ENCODE measurements at regions not wholly inside any gene's neighbourhood (a gene's known extent, or its start where the extent isn't known, plus 50 kb on each side); places are given as distances from the start of the nearest gene placed in this dataset.

DNA sequence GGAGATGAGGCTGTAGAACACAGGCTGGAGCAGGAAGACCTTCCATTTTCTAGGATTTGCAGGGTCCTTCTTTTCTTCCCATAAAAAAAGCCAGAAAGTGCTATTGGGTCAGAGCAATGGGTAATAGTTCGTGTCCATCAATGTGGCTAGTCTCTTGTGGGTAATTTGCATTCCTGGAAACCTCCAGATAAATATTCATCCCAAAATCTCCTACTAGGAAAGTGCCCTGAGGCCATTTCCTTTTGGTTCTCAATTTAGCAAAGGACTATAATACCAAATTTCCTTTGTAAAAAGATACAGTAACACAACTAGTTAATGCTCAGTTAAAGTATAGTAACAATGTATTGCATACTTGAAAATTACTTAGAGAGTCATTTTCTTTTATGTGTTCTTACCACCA, 138.1 kb upstream of the TAB2 start:
- POLR2A ChIA-PET = no interaction called here
- Histone ChIP-seq H3K4me1 (replicated peaks in 1 of 2; ENCODE audit: control insufficient read depth in 2 of 2, insufficient read depth in 2 of 2, low read length in 2 of 2) (no peaks in the 10 kb centered on the region), H3K4me3 (no peak overlapping the region), H4K20me1 (replicated peaks; ENCODE audit: control insufficient read depth, insufficient read depth, low read length) (no peaks in the 10 kb centered on the region), H3K9me3 (replicated peaks; ENCODE audit: control insufficient read depth, insufficient read depth, low read depth, low read length) (no peaks in the 10 kb centered on the region), H3K9ac (ENCODE audit: insufficient read depth in 1 of 2, low read depth in 2 of 2, low read length in 2 of 2) (no peak overlapping the region), H3K27ac (ENCODE audit: extremely low read depth, low read depth, low read length) (no peak overlapping the region), H3K27me3 (ENCODE audit: control insufficient read depth in 2 of 2, insufficient read depth in 2 of 2, low read length in 2 of 2) (no peaks in the 10 kb centered on the region), H3K4me2 (ENCODE audit: insufficient read depth, low read length) (no peak overlapping the region), H3K9me1 (ENCODE audit: control insufficient read depth, insufficient read depth, low read length) (no peaks in the 10 kb centered on the region), H2AFZ (ENCODE audit: low read depth, low read length) (no peak overlapping the region), H3K36me3 (ENCODE audit: control insufficient read depth, insufficient read depth, low read length) (no peaks in the 10 kb centered on the region), H3K79me2 (ENCODE audit: control insufficient read depth, insufficient read depth, low read length) (no peaks in the 10 kb centered on the region)
- DNase-seq (ENCODE audit: extremely low read depth in 1 of 4, low spot score in 3 of 4) = no peak
- CTCF ChIA-PET (ENCODE audit: low intra/inter-chr PET ratio) = no interaction called here
- no TSS peak for BruUV-seq (replicated peaks)
- TF ChIP-seq ZFP36 (IDR thresholded peaks at IDR 0.05; ENCODE audit: low read depth, low read length, partially characterized antibody) (no peak), ZNF589 (CRISPR knock-in tag; IDR thresholded peaks at IDR 0.05; ENCODE audit: low read depth) (no peak), ZNF311 (CRISPR knock-in tag; IDR thresholded peaks at IDR 0.05) (no peak), RBM34 (IDR thresholded peaks at IDR 0.05; ENCODE audit: borderline replicate concordance, insufficient read depth, low read length) (no peak), ZZZ3 (IDR thresholded peaks at IDR 0.05) (no peak), ZC3H4 (CRISPR knock-in tag; IDR thresholded peaks at IDR 0.05; ENCODE audit: borderline replicate concordance) (no peak)
- TF ChIP-seq, protein P1, sequence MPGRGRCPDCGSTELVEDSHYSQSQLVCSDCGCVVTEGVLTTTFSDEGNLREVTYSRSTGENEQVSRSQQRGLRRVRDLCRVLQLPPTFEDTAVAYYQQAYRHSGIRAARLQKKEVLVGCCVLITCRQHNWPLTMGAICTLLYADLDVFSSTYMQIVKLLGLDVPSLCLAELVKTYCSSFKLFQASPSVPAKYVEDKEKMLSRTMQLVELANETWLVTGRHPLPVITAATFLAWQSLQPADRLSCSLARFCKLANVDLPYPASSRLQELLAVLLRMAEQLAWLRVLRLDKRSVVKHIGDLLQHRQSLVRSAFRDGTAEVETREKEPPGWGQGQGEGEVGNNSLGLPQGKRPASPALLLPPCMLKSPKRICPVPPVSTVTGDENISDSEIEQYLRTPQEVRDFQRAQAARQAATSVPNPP (IDR thresholded peaks at IDR 0.05; ENCODE audit: borderline replicate concordance, insufficient read depth, insufficient read length) = no peak
- TF ChIP-seq, protein P2, sequence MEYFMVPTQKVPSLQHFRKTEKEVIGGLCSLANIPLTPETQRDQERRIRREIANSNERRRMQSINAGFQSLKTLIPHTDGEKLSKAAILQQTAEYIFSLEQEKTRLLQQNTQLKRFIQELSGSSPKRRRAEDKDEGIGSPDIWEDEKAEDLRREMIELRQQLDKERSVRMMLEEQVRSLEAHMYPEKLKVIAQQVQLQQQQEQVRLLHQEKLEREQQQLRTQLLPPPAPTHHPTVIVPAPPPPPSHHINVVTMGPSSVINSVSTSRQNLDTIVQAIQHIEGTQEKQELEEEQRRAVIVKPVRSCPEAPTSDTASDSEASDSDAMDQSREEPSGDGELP (CRISPR knock-in tag; IDR thresholded peaks at IDR 0.05; ENCODE audit: borderline replicate concordance) = no peak
- TF ChIP-seq, protein P3, sequence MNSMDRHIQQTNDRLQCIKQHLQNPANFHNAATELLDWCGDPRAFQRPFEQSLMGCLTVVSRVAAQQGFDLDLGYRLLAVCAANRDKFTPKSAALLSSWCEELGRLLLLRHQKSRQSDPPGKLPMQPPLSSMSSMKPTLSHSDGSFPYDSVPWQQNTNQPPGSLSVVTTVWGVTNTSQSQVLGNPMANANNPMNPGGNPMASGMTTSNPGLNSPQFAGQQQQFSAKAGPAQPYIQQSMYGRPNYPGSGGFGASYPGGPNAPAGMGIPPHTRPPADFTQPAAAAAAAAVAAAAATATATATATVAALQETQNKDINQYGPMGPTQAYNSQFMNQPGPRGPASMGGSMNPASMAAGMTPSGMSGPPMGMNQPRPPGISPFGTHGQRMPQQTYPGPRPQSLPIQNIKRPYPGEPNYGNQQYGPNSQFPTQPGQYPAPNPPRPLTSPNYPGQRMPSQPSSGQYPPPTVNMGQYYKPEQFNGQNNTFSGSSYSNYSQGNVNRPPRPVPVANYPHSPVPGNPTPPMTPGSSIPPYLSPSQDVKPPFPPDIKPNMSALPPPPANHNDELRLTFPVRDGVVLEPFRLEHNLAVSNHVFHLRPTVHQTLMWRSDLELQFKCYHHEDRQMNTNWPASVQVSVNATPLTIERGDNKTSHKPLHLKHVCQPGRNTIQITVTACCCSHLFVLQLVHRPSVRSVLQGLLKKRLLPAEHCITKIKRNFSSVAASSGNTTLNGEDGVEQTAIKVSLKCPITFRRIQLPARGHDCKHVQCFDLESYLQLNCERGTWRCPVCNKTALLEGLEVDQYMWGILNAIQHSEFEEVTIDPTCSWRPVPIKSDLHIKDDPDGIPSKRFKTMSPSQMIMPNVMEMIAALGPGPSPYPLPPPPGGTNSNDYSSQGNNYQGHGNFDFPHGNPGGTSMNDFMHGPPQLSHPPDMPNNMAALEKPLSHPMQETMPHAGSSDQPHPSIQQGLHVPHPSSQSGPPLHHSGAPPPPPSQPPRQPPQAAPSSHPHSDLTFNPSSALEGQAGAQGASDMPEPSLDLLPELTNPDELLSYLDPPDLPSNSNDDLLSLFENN (IDR thresholded peaks at IDR 0.05; ENCODE audit: low read depth in 2 of 2, low read length in 2 of 2) = no peak
- TF ChIP-seq, protein P4, sequence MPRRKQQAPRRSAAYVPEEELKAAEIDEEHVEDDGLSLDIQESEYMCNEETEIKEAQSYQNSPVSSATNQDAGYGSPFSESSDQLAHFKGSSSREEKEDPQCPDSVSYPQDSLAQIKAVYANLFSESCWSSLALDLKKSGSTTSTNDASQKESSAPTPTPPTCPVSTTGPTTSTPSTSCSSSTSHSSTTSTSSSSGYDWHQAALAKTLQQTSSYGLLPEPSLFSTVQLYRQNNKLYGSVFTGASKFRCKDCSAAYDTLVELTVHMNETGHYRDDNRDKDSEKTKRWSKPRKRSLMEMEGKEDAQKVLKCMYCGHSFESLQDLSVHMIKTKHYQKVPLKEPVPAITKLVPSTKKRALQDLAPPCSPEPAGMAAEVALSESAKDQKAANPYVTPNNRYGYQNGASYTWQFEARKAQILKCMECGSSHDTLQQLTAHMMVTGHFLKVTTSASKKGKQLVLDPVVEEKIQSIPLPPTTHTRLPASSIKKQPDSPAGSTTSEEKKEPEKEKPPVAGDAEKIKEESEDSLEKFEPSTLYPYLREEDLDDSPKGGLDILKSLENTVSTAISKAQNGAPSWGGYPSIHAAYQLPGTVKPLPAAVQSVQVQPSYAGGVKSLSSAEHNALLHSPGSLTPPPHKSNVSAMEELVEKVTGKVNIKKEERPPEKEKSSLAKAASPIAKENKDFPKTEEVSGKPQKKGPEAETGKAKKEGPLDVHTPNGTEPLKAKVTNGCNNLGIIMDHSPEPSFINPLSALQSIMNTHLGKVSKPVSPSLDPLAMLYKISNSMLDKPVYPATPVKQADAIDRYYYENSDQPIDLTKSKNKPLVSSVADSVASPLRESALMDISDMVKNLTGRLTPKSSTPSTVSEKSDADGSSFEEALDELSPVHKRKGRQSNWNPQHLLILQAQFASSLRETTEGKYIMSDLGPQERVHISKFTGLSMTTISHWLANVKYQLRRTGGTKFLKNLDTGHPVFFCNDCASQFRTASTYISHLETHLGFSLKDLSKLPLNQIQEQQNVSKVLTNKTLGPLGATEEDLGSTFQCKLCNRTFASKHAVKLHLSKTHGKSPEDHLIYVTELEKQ (CRISPR knock-in tag; IDR thresholded peaks at IDR 0.05) = no peak
- 10% methylated on average over 1 of the region's 1 CpG for WGBS (ENCODE audit: insufficient coverage, low coverage, missing lambda C conversion rate)
- no peak for FAIRE-seq
- in situ Hi-C loops (cut with MboI) (no loop called here), intact Hi-C loops (cut with micrococcal nuclease) (no loop called here)
- ATAC-seq = no peak
